RWPE1 (cell line): ENCODE measurements at regions not wholly inside any gene's neighbourhood (a gene's known extent, or its start where the extent isn't known, plus 50 kb on each side); places are given as distances from the start of the nearest gene placed in this dataset.

Source experiments
- CTCF ChIA-PET: fragments of 350-600 bp; sonication (Branson Sonifier 250); formaldehyde crosslinking; extraction: SDS; loops from one replicate; lab custom pipeline; 2021; lab: Yijun Ruan, JAX
- POLR2A ChIA-PET: fragments of 400-600 bp; formaldehyde crosslinking; extraction: SDS; loops from one replicate; lab custom pipeline; 2020; ENCODE audit warnings: antibody characterized with exemption; ENCODE audit not compliant: low non-redundant PET; lab: Yijun Ruan, JAX
- DNase-seq: peaks from one replicate; pipeline ENCODE4 v3.0.0; 2012; ENCODE audit warnings: low spot score
- H3K27ac ChIP-seq: fragments of 450-650 bp; 2 replicates; pipeline ENCODE4 v1.5.1; 2017
- TF ChIP-seq, protein P1 (sequence below): fragments of 450-650 bp; conservative IDR thresholded peaks from 2 replicates; pipeline ENCODE4 v1.5.1; 2017; ENCODE audit warnings: low read depth, mild to moderate bottlenecking

DNA sequence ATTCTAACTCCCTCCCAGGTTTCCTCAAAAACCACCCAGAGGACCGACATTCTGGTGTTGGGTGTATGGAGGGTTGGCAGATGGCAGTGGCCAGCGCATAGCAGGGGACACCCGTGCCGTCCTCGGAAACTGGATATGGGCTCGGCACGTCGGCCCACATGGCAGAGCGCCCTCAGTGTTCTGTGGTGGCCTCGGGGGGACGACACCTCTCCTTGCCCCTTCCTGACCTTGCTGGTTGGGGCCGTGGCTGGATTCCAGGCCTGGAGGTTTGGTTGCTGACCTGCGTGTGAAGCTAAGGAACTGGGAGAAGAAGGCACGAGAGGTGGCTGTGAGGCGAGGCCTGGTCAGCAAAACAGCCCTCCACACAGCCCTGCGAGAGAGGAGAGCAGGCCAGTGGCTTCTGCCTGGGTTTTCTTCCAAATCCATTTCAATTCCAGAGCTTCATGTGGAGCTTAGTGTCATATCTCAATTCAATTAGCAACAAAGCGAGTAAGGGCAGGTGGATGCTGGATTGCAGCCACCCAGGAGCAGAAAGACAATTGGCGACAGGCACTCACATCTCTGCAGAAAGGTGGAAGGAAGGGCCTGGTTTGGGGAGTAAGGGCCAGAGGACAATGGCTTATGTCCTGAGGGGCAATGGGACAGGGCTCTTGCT, 478.4 kb downstream of the BRD1 start:
- TF ChIP-seq, protein P1, sequence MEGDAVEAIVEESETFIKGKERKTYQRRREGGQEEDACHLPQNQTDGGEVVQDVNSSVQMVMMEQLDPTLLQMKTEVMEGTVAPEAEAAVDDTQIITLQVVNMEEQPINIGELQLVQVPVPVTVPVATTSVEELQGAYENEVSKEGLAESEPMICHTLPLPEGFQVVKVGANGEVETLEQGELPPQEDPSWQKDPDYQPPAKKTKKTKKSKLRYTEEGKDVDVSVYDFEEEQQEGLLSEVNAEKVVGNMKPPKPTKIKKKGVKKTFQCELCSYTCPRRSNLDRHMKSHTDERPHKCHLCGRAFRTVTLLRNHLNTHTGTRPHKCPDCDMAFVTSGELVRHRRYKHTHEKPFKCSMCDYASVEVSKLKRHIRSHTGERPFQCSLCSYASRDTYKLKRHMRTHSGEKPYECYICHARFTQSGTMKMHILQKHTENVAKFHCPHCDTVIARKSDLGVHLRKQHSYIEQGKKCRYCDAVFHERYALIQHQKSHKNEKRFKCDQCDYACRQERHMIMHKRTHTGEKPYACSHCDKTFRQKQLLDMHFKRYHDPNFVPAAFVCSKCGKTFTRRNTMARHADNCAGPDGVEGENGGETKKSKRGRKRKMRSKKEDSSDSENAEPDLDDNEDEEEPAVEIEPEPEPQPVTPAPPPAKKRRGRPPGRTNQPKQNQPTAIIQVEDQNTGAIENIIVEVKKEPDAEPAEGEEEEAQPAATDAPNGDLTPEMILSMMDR: no peak
- CTCF ChIA-PET: interaction anchor here (0.7 kb wide), 1 partner anchor 14 kb away, joined by 3 read pairs; no protein-coding TSS in a partner anchor
- no peak overlapping the region for H3K27ac ChIP-seq
- DNase-seq: no peak
- POLR2A ChIA-PET: no interaction called here

DNA sequence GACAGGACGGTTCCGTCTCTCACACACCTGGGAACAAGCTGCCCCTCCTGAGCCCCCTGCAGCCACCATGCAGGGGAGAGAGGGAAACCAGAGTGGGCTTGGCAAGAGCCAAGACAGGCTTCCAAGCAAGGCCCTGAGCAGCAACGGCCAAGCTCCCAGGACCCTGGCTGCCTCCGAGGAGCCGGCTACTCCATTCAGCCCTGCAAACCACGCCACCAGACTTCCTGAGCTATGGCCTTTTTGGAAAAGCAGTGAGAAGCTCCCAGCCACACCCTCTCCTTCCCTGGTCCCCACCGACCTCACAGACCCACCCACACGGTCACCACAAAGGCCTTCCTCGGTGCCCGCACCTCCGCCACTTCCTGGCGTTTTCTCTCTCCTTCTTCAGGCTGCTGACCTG, 479.0 kb downstream of the BRD1 start:
- DNase-seq: no peak
- TF ChIP-seq, protein P1: no peak
- POLR2A ChIA-PET: no interaction called here
- no peak overlapping the region for H3K27ac ChIP-seq
- CTCF ChIA-PET: interaction anchor here (0.7 kb wide), 1 partner anchor 13 kb away, joined by 3 read pairs; no protein-coding TSS in a partner anchor

DNA sequence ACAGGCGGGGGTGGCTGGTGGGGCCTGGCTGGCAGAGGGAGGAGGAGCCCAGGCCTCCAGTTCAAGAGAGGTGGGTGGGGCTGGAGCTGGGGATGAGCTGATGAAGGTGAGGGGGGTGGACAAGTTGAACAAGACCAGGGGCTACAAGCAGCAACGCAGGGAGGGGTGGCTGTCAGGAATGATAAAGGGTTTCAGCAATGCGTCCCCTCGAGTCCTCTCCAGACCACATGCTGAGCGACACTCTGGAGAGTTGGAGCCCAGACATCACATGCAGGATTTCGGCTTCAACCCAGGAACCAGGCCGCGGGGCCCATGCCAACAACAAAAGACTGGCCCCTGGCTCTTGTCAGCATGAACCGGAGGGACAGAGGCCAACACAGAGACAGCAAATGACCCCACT, 480.3 kb downstream of the BRD1 start:
- CTCF ChIA-PET: no interaction called here
- DNase-seq: no peak
- TF ChIP-seq, protein P1: no peak
- POLR2A ChIA-PET: no interaction called here
- H3K27ac ChIP-seq: no peak overlapping the region

DNA sequence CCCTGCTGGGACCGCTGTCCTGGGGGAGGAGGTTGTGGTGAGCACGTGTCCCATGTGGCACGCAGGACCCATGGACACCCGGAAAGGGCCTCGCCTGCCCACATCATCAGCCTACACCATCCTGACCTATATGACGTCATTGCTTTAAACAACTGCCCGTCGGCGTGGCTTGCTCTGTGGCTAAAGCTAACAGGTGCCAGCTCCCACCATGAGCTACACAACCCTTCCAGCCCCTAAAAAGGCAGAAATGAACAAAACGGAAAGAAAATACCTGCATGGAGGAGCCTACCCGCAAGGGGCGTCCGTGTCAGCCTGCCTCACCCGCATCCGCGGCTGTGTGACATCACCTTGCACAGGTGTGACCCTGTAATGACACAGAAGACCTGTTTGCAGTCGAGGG, 481.8 kb downstream of the BRD1 start:
- no peak for DNase-seq
- TF ChIP-seq, protein P1: no peak
- POLR2A ChIA-PET: no interaction called here
- CTCF ChIA-PET: no interaction called here
- H3K27ac ChIP-seq: no peak overlapping the region

DNA sequence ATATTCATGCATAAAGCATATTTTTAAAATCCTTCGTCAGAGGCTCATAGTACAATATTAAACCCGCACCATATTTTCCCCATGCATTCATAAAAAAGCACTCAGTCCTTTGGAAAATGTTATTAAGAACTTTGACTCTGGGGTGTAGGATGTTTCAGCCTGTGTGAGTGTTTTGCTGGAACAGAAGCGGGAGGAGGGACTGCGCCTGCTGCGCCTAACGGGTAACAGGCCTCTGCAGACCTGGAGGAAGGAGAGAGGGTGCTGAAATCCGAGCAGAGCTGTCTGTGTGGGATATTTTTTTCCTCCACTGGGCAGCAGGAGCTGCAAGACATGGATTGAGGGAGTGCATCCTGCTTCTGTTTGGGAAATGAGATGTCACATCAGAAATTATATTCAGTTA, 483.0 kb downstream of the BRD1 start:
- CTCF ChIA-PET: no interaction called here
- no peak for DNase-seq
- TF ChIP-seq, protein P1: no peak
- POLR2A ChIA-PET: no interaction called here
- H3K27ac ChIP-seq: no peak overlapping the region

DNA sequence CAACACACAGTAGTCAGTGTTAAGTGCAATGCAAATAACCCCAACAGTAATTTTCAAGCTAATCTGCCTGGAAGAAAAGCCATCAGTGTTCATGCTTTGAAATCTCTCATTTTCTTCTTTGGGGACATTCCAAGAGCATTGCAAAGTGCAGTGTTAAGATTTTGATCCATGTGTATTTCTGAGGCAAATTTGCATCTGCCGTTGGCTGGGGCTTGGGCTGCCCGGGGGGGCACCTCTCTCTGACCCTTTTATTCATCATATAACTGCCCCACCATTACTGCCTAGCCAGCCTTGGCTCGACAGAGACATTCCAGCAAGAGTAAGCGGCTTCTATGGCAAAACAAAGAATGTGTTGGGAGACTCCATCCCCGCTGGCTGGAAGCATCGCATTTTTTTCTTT, 483.5 kb downstream of the BRD1 start:
- DNase-seq: no peak
- CTCF ChIA-PET: no interaction called here
- POLR2A ChIA-PET: no interaction called here
- H3K27ac ChIP-seq: no peak overlapping the region
- TF ChIP-seq, protein P1: no peak
